OCI-LY3 (cell line): ENCODE measurements at regions not wholly inside any gene's neighbourhood (a gene's known extent, or its start where the extent isn't known, plus 50 kb on each side); places are given as distances from the start of the nearest gene placed in this dataset.

Experiments used
- H2AFZ ChIP-seq: fragments of 200-600, 300-600 bp; shearing (Covaris generic); 2 replicates; pipeline ENCODE4 v1.6.0; 2014; ENCODE audit warnings: antibody characterized with exemption, low read depth, low read length
- H3K27ac ChIP-seq: fragments of 200-600, 300-600 bp; sonication (generic); 2 replicates; pipeline ENCODE4 v1.5.1; 2014; ENCODE audit warnings: mild to moderate bottlenecking, low read length, moderate library complexity, mixed read lengths
- H3K27me3 ChIP-seq: fragments of 200-600, 300-600 bp; sonication (generic); 2 replicates; pipeline ENCODE4 v1.6.1; 2014; ENCODE audit warnings: low read depth, low read length, mixed read lengths
- H3K36me3 ChIP-seq: fragments of 200-600, 300-600 bp; sonication (generic); replicated peaks from 2 replicates; pipeline ENCODE3; 2014; ENCODE audit warnings: low read depth, low read length, mixed read lengths
- H3K4me1 ChIP-seq: fragments of 300-600, 200-600 bp; sonication (generic); 2 replicates; pipeline ENCODE4 v1.6.1; 2014; ENCODE audit warnings: low read length, mixed read lengths
- H3K4me2 ChIP-seq: fragments of 200-600, 300-600 bp; sonication (generic); 2 replicates; pipeline ENCODE4 v1.6.1; 2014; ENCODE audit warnings: low read length, mixed read lengths
- H3K4me3 ChIP-seq: fragments of 300-600, 200-600 bp; sonication (generic); 2 replicates; pipeline ENCODE4 v1.5.1; 2014; ENCODE audit warnings: antibody characterized with exemption, mild to moderate bottlenecking, low read length, moderate library complexity
- H3K79me2 ChIP-seq: fragments of 300-600, 200-600 bp; shearing (Covaris generic); 2 replicates; pipeline ENCODE4 v1.6.1; 2014; ENCODE audit warnings: mild to moderate bottlenecking, low read length, mixed read lengths
- H3K9ac ChIP-seq: fragments of 300-600, 200-600 bp; shearing (Covaris generic); 2 replicates; pipeline ENCODE4 v1.6.0; 2014; ENCODE audit warnings: mild to moderate bottlenecking, low read length, moderate library complexity
- H3K9me3 ChIP-seq: fragments of 200-600, 300-600 bp; shearing (Covaris generic); 2 replicates; pipeline ENCODE4 v1.6.1; 2014; ENCODE audit warnings: low read length, mixed read lengths; ENCODE audit not compliant: insufficient read depth
- H4K20me1 ChIP-seq: fragments of 200-600, 300-600 bp; sonication (generic); 2 replicates; pipeline ENCODE4 v1.6.1; 2016; ENCODE audit warnings: low read length, mixed read lengths; ENCODE audit not compliant: insufficient read depth
- CTCF ChIP-seq: fragments of 200-600, 300-600 bp; sonication (generic); IDR thresholded peaks from 2 replicates; pipeline ENCODE4 v1.5.1; 2014; ENCODE audit warnings: antibody characterized with exemption, low read length, low read depth
- EZH2phosphoT487 ChIP-seq: fragments of 200-600 bp; shearing (Covaris generic); IDR thresholded peaks from 2 replicates; pipeline ENCODE4 v1.6.1; 2018; ENCODE audit warnings: antibody characterized with exemption, mixed run types, low read depth

GRCh38 chr20:61104232-61104631 lies 147.8 kb upstream of the CDH4 start:
- H3K4me3 ChIP-seq, result no peak overlapping the region
- H3K9ac ChIP-seq, result no peak overlapping the region
- no peaks in the 10 kb centered on the region for H3K36me3 ChIP-seq
- H3K4me1 ChIP-seq, result no peaks in the 10 kb centered on the region
- no peak overlapping the region for H3K4me2 ChIP-seq
- no peak overlapping the region for H2AFZ ChIP-seq
- no peak for TF ChIP-seq CTCF
- TF ChIP-seq EZH2phosphoT487, result no peak
- peaks cover 16% of the 10 kb centered on the region for H3K27me3 ChIP-seq
- no peaks in the 10 kb centered on the region for H3K9me3 ChIP-seq
- no peaks in the 10 kb centered on the region for H4K20me1 ChIP-seq
- H3K27ac ChIP-seq, result no peak overlapping the region
- H3K79me2 ChIP-seq, result no peaks in the 10 kb centered on the region

GRCh38 chr20:61105395-61105794 lies 146.7 kb upstream of the CDH4 start:
- Histone ChIP-seq H4K20me1 (no peaks in the 10 kb centered on the region), H2AFZ (no peak overlapping the region), H3K9ac (no peak overlapping the region), H3K9me3 (no peaks in the 10 kb centered on the region), H3K36me3 (no peaks in the 10 kb centered on the region), H3K4me3 (no peak overlapping the region), H3K4me2 (no peak overlapping the region), H3K4me1 (no peaks in the 10 kb centered on the region), H3K79me2 (no peaks in the 10 kb centered on the region), H3K27ac (no peak overlapping the region), H3K27me3 (peaks cover 18% of the 10 kb centered on the region)
- TF ChIP-seq CTCF (no peak), EZH2phosphoT487 (no peak)

- H3K4me2 ChIP-seq, result no peak overlapping the region
- no peak overlapping the region for H2AFZ ChIP-seq
- no peak overlapping the region for H3K9ac ChIP-seq
- no peaks in the 10 kb centered on the region for H3K36me3 ChIP-seq
- no peaks in the 10 kb centered on the region for H4K20me1 ChIP-seq
- no peak overlapping the region for H3K4me3 ChIP-seq
- no peak overlapping the region for H3K27ac ChIP-seq
- TF ChIP-seq EZH2phosphoT487 (no peak), CTCF (no peak)
- peaks cover 24% of the 10 kb centered on the region for H3K27me3 ChIP-seq
- no peaks in the 10 kb centered on the region for H3K79me2 ChIP-seq
- no peaks in the 10 kb centered on the region for H3K9me3 ChIP-seq
- no peaks in the 10 kb centered on the region for H3K4me1 ChIP-seq
Observed at GRCh38 chr20:61106438-61106837, 145.6 kb upstream of the CDH4 start.

- H3K36me3 ChIP-seq, result no peaks in the 10 kb centered on the region
- peaks cover 19% of the 10 kb centered on the region for H3K27me3 ChIP-seq
- H3K27ac ChIP-seq, result no peak overlapping the region
- TF ChIP-seq EZH2phosphoT487 (no peak), CTCF (no peak)
- no peak overlapping the region for H3K4me2 ChIP-seq
- no peaks in the 10 kb centered on the region for H3K4me1 ChIP-seq
- no peaks in the 10 kb centered on the region for H3K9me3 ChIP-seq
- H4K20me1 ChIP-seq, result no peaks in the 10 kb centered on the region
- H3K4me3 ChIP-seq, result no peak overlapping the region
- no peak overlapping the region for H2AFZ ChIP-seq
- no peak overlapping the region for H3K9ac ChIP-seq
- H3K79me2 ChIP-seq, result no peaks in the 10 kb centered on the region
Observed at GRCh38 chr20:61109221-61109805, 142.7 kb upstream of the CDH4 start.
